Lower leg skin (tissue), 3 donors: ENCODE measurements at regions not wholly inside any gene's neighbourhood (a gene's known extent, or its start where the extent isn't known, plus 50 kb on each side); places are given as distances from the start of the nearest gene placed in this dataset.

Source experiments
- CTCF ChIP-seq, 3 donors: fragments of 450-650 bp; IDR thresholded peaks; one replicate each; pipeline ENCODE4 v1.5.1; 2016; ENCODE audit warnings: antibody characterized with exemption in 3 of 3, mild to moderate bottlenecking in 3 of 3, moderate library complexity in 2 of 3
- POLR2A ChIP-seq, 2 donors: fragments of 450-650 bp; IDR thresholded peaks; one replicate each; pipeline ENCODE4 v1.6.1; 2016 to 2017; ENCODE audit warnings: antibody characterized with exemption in 2 of 2, mild to moderate bottlenecking in 1 of 2, moderate library complexity in 1 of 2

GRCh38 chr2:18750672-18751554 lies 161.5 kb upstream of the NT5C1B start:
- no peak for TF ChIP-seq CTCF (IDR thresholded peaks at IDR 0.05)
- TF ChIP-seq POLR2A (IDR thresholded peaks at IDR 0.05), result no peak
